OCI-LY7 (cell line): ENCODE measurements at regions not wholly inside any gene's neighbourhood (a gene's known extent, or its start where the extent isn't known, plus 50 kb on each side); places are given as distances from the start of the nearest gene placed in this dataset.

ENCODE experiments used
- CTCF ChIP-seq: fragments of 200-600 bp; sonication (generic); conservative IDR thresholded peaks from 2 replicates; pipeline ENCODE4 v1.5.1; 2014; ENCODE audit warnings: mild to moderate bottlenecking, antibody characterized with exemption, low read length, moderate library complexity, mixed read lengths
- EZH2phosphoT487 ChIP-seq: fragments of 200-600 bp; sonication (generic); IDR thresholded peaks from 2 replicates; pipeline ENCODE4 v1.6.1; 2018; ENCODE audit warnings: low read depth, borderline replicate concordance, mild to moderate bottlenecking, mixed run types, antibody characterized with exemption, low read length, moderate library complexity, mixed read lengths

- TF ChIP-seq EZH2phosphoT487 (no peak), CTCF (no peak)
These were observed 251.1 kb upstream of the CD180 start for GRCh38 chr5:67447732-67448131.
